T-cell (primary cell): ENCODE measurements at regions not wholly inside any gene's neighbourhood (a gene's known extent, or its start where the extent isn't known, plus 50 kb on each side); places are given as distances from the start of the nearest gene placed in this dataset.
A peak's percentile ranks its signal among the peaks of the same experiment; 100 is the strongest.

Experiments
- ATAC-seq, 4 experiments: fragments of 200-7000 bp in 3 of 4; fragments of 150-1000 bp in 1 of 4; cut with Tn5 transposase; replicated peaks in 1 of 4; 1 replicate in 3 of 4; 2 replicates in 1 of 4; pipeline ENCODE4 v1.10.0; 2021; ENCODE audit warnings: moderate library complexity in 3 of 4, mild to moderate bottlenecking in 2 of 4, moderate number of reproducible peaks in 1 of 4
- CTCF ChIA-PET, 2 donors: fragments of 300-600 bp; sonication (Branson Sonifier 250); formaldehyde crosslinking; loops; one replicate each; lab custom pipeline; 2022; ENCODE audit warnings: antibody characterized with exemption in 2 of 2; lab: Charles Lee
- POLR2A ChIA-PET, 2 donors: fragments of 300-600 bp; sonication (Branson Sonifier 250); formaldehyde crosslinking; loops; one replicate each; lab custom pipeline; 2022; ENCODE audit warnings: antibody characterized with exemption in 2 of 2; lab: Charles Lee
- DNase-seq, 35 experiments: peaks; one replicate each; pipeline versions ENCODE4 v3.0.0 to v3.0.0-alpha.2; 2013 to 2023
- H3K27ac ChIP-seq: one replicate; pipeline ENCODE4 v1.5.1; 2013; ENCODE audit warnings: low read length
- H3K27me3 ChIP-seq, 2 experiments: replicated peaks in 1 of 2; 1 replicate in 1 of 2; 2 replicates in 1 of 2; pipeline versions ENCODE4 v1.6.1 to v1.7.0; 2013; ENCODE audit warnings: low read length in 1 of 2, mixed read lengths in 1 of 2; ENCODE audit not compliant: control insufficient read depth in 2 of 2, insufficient read depth in 2 of 2; ENCODE audit errors: extremely low read depth in 1 of 2
- H3K36me3 ChIP-seq, 2 donors: 1 replicate in 1 of 2; 2 replicates in 1 of 2; pipeline versions ENCODE4 v1.6.1 to v1.7.0; 2013; ENCODE audit warnings: low read length in 1 of 2; ENCODE audit not compliant: control insufficient read depth in 2 of 2, insufficient read depth in 1 of 2; ENCODE audit errors: extremely low read depth in 1 of 2
- H3K4me1 ChIP-seq, 2 experiments: 1 replicate in 1 of 2; 2 replicates in 1 of 2; pipeline versions ENCODE4 v1.6.1 to v1.7.0; 2013; ENCODE audit warnings: low read length in 2 of 2, mixed read lengths in 1 of 2; ENCODE audit not compliant: insufficient read depth in 2 of 2, control insufficient read depth in 1 of 2; ENCODE audit errors: extremely low read depth in 1 of 2
- H3K4me3 ChIP-seq, 2 donors: 1 replicate in 1 of 2; 2 replicates in 1 of 2; pipeline versions ENCODE4 v1.5.1 to v1.7.0; 2013; ENCODE audit warnings: mild to moderate bottlenecking in 2 of 2, low read length in 1 of 2, moderate library complexity in 1 of 2; ENCODE audit not compliant: control insufficient read depth in 1 of 2; ENCODE audit errors: extremely low read depth in 1 of 2
- H3K9me3 ChIP-seq: 2 replicates; pipeline ENCODE4 v1.7.0; 2013
- H3K27ac Mint-ChIP-seq, 2 donors: one replicate each; pipeline ENCODE4 v1.8.0; 2020 to 2021; ENCODE audit warnings: mild to moderate bottlenecking in 2 of 2, mixed read lengths in 2 of 2
- H3K27me3 Mint-ChIP-seq, 2 donors: one replicate each; pipeline ENCODE4 v1.8.0; 2021 to 2022; ENCODE audit warnings: mixed read lengths in 2 of 2
- H3K36me3 Mint-ChIP-seq: one replicate; pipeline ENCODE4 v1.8.0; 2021; ENCODE audit warnings: mixed read lengths
- H3K4me1 Mint-ChIP-seq, 3 donors: one replicate each; pipeline ENCODE4 v1.8.0; 2020 to 2022; ENCODE audit warnings: mixed read lengths in 3 of 3, mild to moderate bottlenecking in 1 of 3
- H3K4me3 Mint-ChIP-seq, 3 donors: one replicate each; pipeline ENCODE4 v1.8.0; 2020 to 2022; ENCODE audit warnings: mild to moderate bottlenecking in 3 of 3, mixed read lengths in 3 of 3, moderate library complexity in 3 of 3
- H3K9me3 Mint-ChIP-seq, 3 donors: one replicate each; pipeline ENCODE4 v1.8.0; 2020 to 2022; ENCODE audit warnings: mixed read lengths in 3 of 3
- WGBS: methylation state at CpG from one replicate; pipeline ENCODE4 v1.1.5; 2013; ENCODE audit warnings: missing lambda C conversion rate; ENCODE audit not compliant: insufficient coverage; 5-methylcytosine and 5-hydroxymethylcytosine counted together

GRCh38 chr1:234704106-234704887 lies 94.3 kb upstream of the IRF2BP2 start:
- no peak overlapping the region for H3K27ac ChIP-seq
- no peak overlapping the region for H3K4me3 Mint-ChIP-seq
- CTCF ChIA-PET = no interaction called here

DNA sequence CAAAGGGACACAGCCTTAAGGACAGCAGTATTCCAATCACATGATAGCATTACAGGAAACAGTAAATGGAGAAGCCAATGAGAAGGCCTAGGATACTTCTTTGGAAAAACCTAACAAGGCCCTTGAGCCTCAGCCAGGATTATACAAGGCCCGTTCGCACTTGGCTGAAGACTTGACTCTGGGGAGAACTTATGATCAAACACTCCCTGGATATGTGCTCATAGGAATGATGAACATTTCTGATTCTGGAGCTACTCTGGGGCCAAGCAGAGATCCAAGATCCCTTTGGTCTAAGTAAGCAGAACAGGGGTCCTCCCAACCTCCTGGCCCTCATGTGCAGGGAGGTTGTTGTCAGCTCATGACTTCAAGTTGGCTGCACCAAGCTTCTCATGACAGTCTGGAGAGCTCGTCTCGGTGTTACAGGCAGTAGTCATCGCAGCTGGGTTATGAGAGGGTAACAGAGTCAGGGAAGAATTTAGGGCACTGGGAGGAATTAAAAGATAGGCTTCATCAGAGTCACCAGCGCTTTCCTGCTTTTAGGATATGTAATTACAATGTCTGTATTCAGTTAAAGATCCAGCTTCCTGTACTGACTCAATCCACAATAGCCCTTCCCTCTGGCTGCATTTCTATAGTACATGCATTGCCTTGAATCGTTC lies 92.5 kb upstream of the IRF2BP2 start:
- Mint-ChIP-seq H3K4me3 (no peak overlapping the region), H3K27ac (no peak overlapping the region), H3K27me3 (no peaks in the 10 kb centered on the region), H3K36me3 (no peaks in the 10 kb centered on the region), H3K4me1 (peaks cover 12 to 19% (median 12%) of the 10 kb centered on the region in 3 donors), H3K9me3 (no peaks in the 10 kb centered on the region)
- Histone ChIP-seq H3K4me3 (no peak overlapping the region), H3K27ac (no peak overlapping the region), H3K27me3 (no peaks in the 10 kb centered on the region), H3K4me1 (peaks cover 2 to 4% of the 10 kb centered on the region in 2 experiments), H3K36me3 (no peaks in the 10 kb centered on the region), H3K9me3 (no peaks in the 10 kb centered on the region)
- WGBS = 85% methylated on average over 3 of the region's 7 CpGs
- ATAC-seq (no peak), DNase-seq (no peak)
- ChIA-PET POLR2A (no interaction called here), CTCF (interaction anchor here in 1 of 2 donors (0.8 kb wide), 1 partner anchor 12 kb away, joined by 3 read pairs; no protein-coding TSS in a partner anchor)

More at GRCh38 chr1:234704106-234704887, 94.3 kb upstream of the IRF2BP2 start:
- Histone ChIP-seq H3K4me1 (peaks cover 2 to 4% of the 10 kb centered on the region in 2 experiments), H3K36me3 (no peaks in the 10 kb centered on the region), H3K27me3 (no peaks in the 10 kb centered on the region), H3K9me3 (no peaks in the 10 kb centered on the region), H3K4me3 (no peak overlapping the region)
- Mint-ChIP-seq H3K27me3 (no peaks in the 10 kb centered on the region), H3K9me3 (no peaks in the 10 kb centered on the region), H3K27ac (no peak overlapping the region), H3K4me1 (peaks cover 12 to 25% (median 12%) of the 10 kb centered on the region in 3 donors), H3K36me3 (no peaks in the 10 kb centered on the region)
- 95% methylated on average over 8 of the region's 14 CpGs for WGBS
- POLR2A ChIA-PET = interaction anchor here (0.6 kb wide), 2 partner anchors 401 to 571 kb away, joined by 3 to 4 read pairs; no protein-coding TSS in a partner anchor
- DNase-seq = no peak
- no peak for ATAC-seq

DNA sequence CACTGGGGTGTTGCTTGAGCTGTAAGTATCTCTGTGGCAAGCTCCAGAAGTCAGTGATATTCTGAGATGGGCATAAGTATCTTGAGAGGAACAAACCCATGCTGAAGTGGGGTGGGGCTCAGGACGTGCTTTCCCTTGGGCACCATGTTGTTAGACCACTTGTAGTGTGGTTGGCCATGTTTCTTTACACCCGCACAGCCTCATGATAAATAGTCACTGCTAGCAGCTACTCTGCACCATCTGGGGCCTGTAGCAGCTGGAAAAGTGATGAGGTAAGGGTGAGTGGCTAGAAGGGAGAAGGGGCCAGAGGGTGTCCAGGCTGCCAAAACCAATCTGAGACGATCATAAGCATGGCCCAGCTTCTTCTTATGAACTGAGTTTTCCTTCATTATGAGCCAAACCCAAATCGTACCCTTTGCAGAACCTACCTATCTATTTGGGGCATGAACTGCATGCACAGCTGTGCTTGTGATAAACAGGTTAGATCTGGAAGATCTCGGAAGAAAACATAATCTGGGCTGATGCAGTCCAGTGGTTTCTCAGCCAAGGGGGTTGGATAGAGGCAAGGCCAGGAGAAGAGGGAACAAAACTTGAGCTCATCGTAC lies 91.9 kb upstream of the IRF2BP2 start:
- Mint-ChIP-seq H3K27ac (no peak overlapping the region), H3K4me1 (peaks cover 12 to 19% (median 12%) of the 10 kb centered on the region in 3 donors), H3K36me3 (no peaks in the 10 kb centered on the region), H3K4me3 (no peak overlapping the region), H3K9me3 (no peaks in the 10 kb centered on the region), H3K27me3 (no peaks in the 10 kb centered on the region)
- Histone ChIP-seq H3K4me3 (no peak overlapping the region), H3K27ac (no peak overlapping the region), H3K4me1 (peaks cover 2 to 4% of the 10 kb centered on the region in 2 experiments), H3K9me3 (no peaks in the 10 kb centered on the region), H3K36me3 (no peaks in the 10 kb centered on the region), H3K27me3 (no peaks in the 10 kb centered on the region)
- DNase-seq (no peak), ATAC-seq (no peak)
- ChIA-PET POLR2A (no interaction called here), CTCF (interaction anchor here in 1 of 2 donors (0.8 kb wide), 1 partner anchor 12 kb away, joined by 3 read pairs; no protein-coding TSS in a partner anchor)
- 93% methylated on average over 2 of the region's 6 CpGs for WGBS

DNA sequence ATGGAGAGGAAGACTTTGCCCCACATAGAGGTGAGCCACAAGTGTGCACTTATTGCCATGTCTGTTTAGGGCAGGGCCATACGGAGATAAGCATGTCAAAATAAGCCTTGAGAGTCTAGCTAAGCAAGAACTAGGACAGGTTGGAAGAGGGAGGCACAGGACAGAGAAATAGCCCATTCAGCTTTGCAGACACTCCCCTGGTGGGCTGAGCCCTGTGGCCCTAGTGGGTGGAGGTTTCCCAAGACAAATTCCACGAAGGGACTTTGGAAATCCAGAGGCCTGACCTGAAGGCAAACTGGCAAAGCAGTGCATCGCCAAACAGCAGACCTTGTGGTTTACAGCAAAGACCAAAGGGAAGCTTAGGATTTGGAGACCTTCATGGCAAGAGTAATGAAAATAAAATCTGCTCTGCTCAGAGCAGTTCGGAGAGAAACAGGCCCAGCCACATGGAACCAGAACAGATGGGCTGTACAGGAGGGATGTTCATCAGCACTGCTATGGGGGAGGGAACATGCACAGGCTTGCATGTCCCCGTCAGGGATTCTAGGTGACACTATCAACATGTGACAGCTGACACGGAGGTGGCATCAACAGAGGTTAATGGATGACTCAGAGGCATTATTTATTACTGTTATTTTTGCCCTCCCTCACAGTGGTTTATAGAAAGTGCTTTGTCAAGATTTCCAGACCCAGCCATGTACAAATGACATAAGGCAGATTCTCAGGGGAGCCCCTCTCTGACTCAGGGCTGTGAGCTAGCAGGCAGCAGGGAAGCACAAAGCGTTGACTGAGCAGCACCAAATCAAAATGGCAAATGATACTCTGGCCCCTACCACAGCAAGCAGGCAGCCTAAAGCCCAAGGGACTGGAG lies 90.1 kb upstream of the IRF2BP2 start:
- no peaks in the 10 kb centered on the region for H3K27me3 Mint-ChIP-seq
- peak in 1 of 4 experiments; percentile 32 for ATAC-seq
- Histone ChIP-seq H3K9me3 (no peaks in the 10 kb centered on the region), H3K27me3 (no peaks in the 10 kb centered on the region), H3K4me3 (no peak overlapping the region), H3K27ac (no peak overlapping the region), H3K4me1 (peaks cover 0 to 4% of the 10 kb centered on the region in 2 experiments), H3K36me3 (no peaks in the 10 kb centered on the region)
- H3K4me3 Mint-ChIP-seq = no peak overlapping the region
- WGBS = 59% methylated on average over 5 of the region's 7 CpGs
- no peaks in the 10 kb centered on the region for H3K36me3 Mint-ChIP-seq
- POLR2A ChIA-PET = interaction anchor here in 1 of 2 donors (0.6 kb wide), 1 partner anchor 122 kb away, joined by 3 read pairs; no protein-coding TSS in a partner anchor
- no peak for DNase-seq
- CTCF ChIA-PET = interaction anchor here in 1 of 2 donors (0.6 kb wide), 2 partner anchors 44 to 103 kb away, joined by 3 read pairs; no protein-coding TSS in a partner anchor
- H3K9me3 Mint-ChIP-seq = no peaks in the 10 kb centered on the region
- no peak overlapping the region for H3K27ac Mint-ChIP-seq
- H3K4me1 Mint-ChIP-seq = peaks cover 0 to 7% (median 3%) of the 10 kb centered on the region in 3 donors

- Mint-ChIP-seq H3K9me3 (no peaks in the 10 kb centered on the region), H3K27me3 (no peaks in the 10 kb centered on the region), H3K36me3 (no peaks in the 10 kb centered on the region), H3K4me1 (peaks cover 0 to 7% (median 0%) of the 10 kb centered on the region in 3 donors), H3K27ac (no peak overlapping the region), H3K4me3 (no peak overlapping the region)
- ChIA-PET POLR2A (no interaction called here), CTCF (no interaction called here)
- ATAC-seq (no peak), DNase-seq (no peak)
- H3K36me3 ChIP-seq = no peaks in the 10 kb centered on the region
- H3K4me3 ChIP-seq = no peak overlapping the region
- H3K27ac ChIP-seq = no peak overlapping the region
- H3K9me3 ChIP-seq = no peaks in the 10 kb centered on the region
- H3K27me3 ChIP-seq = no peaks in the 10 kb centered on the region
- H3K4me1 ChIP-seq = peaks cover 0 to 4% of the 10 kb centered on the region in 2 experiments
- 86% methylated on average over 1 of the region's 6 CpGs for WGBS
Measured at GRCh38 chr1:234698686-234699085, 88.7 kb upstream of the IRF2BP2 start.
